ENCODE measurements at regions not wholly inside any gene's neighbourhood (a gene's known extent, or its start where the extent isn't known, plus 50 kb on each side); places are given as distances from the start of the nearest gene placed in this dataset.
"Not testable (repeated sequence)": the region's sequence is repeated elsewhere in the genome, so short reads cannot be mapped to it uniquely, and the experiment has no call there.

DNA sequence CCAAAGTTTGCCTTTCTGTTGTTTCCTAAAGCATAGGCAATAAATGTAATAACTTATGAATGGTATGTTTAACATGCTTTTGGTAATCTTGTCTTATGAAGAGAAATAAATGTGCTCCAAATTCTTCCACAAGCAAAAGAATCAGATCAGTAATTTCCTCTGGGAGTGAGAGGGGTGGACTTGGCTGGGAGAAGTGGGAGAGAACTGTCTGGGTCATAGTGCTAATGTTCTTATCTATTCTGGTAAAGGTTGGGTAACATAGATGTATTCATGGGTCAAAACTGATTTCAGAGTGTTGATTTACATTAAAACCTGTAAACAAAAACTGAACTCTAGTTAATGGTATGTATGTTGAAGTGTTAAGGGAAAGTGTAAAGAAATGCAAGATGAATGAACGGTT, 211.7 kb upstream of the IRS2 start:
- no peaks in the 10 kb centered on the region for H3K36me3 Mint-ChIP-seq
- DNase-seq, result no peak
- Histone ChIP-seq H3K27me3 (replicated peaks in 1 of 2; ENCODE audit: control insufficient read depth in 2 of 2, extremely low read depth in 1 of 2, insufficient read depth in 2 of 2, low read length in 1 of 2) (peaks cover 0 to 4% of the 10 kb centered on the region in 2 experiments), H3K36me3 (ENCODE audit: control insufficient read depth in 2 of 2, extremely low read depth in 1 of 2, insufficient read depth in 1 of 2, low read length in 1 of 2) (no peaks in the 10 kb centered on the region), H3K4me3 (ENCODE audit: control insufficient read depth in 1 of 2, extremely low read depth in 1 of 2, low read length in 1 of 2) (no peak overlapping the region), H3K27ac (ENCODE audit: low read length) (no peak overlapping the region), H3K9me3 (no peaks in the 10 kb centered on the region), H3K4me1 (ENCODE audit: control insufficient read depth in 1 of 2, extremely low read depth in 1 of 2, insufficient read depth in 2 of 2, low read length in 2 of 2) (no peaks in the 10 kb centered on the region)
- no peak overlapping the region for H3K4me3 Mint-ChIP-seq
- H3K4me1 Mint-ChIP-seq, result no peaks in the 10 kb centered on the region
- no peak overlapping the region for H3K27ac Mint-ChIP-seq
- CTCF ChIA-PET, result no interaction called here
- peaks cover 0 to 16% of the 10 kb centered on the region in 2 donors for H3K27me3 Mint-ChIP-seq
- WGBS (ENCODE audit: insufficient coverage), result 100% methylated on average over 1 of the region's 1 CpG
- ATAC-seq (replicated peaks in 1 of 4), result no peak
- POLR2A ChIA-PET, result no interaction called here
- H3K9me3 Mint-ChIP-seq, result peaks cover 0 to under 1% (median 0%) of the 10 kb centered on the region in 3 donors

DNA sequence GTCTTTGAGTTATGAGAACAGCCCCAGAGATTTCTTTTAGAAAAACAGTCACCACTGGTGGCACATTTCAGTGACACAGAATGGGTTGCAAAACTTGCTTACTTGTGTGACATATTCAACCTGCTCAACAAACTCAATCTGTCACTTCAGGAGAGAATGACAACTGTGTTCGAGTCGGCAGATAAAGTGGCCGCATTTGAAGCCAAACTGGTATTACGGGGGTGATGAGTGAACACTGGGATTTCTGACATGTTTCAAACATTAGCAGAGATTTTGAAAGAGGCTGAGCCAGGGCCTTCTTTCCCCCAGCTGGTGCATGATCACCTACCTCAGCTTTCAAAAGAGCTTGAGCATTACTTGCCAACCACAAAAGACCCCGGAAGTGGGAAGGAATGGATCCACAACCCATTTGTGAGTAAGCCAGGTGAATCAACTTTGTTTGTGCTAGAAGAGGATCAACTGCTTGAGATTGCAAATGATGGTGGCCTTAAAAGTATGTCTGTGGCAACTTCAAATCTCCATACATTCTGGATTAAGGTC, 210.7 kb upstream of the IRS2 start:
- H3K36me3 Mint-ChIP-seq; H3K9me3 Mint-ChIP-seq; H3K27ac ChIP-seq (ENCODE audit: low read length); H3K4me1 Mint-ChIP-seq; CTCF ChIA-PET; H3K27ac Mint-ChIP-seq; H3K4me3 Mint-ChIP-seq; POLR2A ChIA-PET; H3K4me1 ChIP-seq (ENCODE audit: control insufficient read depth in 1 of 2, extremely low read depth in 1 of 2, insufficient read depth in 2 of 2, low read length in 2 of 2); H3K9me3 ChIP-seq; H3K4me3 ChIP-seq (ENCODE audit: control insufficient read depth in 1 of 2, extremely low read depth in 1 of 2, low read length in 1 of 2); H3K27me3 ChIP-seq (replicated peaks in 1 of 2; ENCODE audit: control insufficient read depth in 2 of 2, extremely low read depth in 1 of 2, insufficient read depth in 2 of 2, low read length in 1 of 2); ATAC-seq (replicated peaks in 1 of 4); DNase-seq; H3K36me3 ChIP-seq (ENCODE audit: control insufficient read depth in 2 of 2, extremely low read depth in 1 of 2, insufficient read depth in 1 of 2, low read length in 1 of 2): not testable (repeated sequence)
- WGBS (ENCODE audit: insufficient coverage), result 100% methylated on average over 1 of the region's 5 CpGs
- H3K27me3 Mint-ChIP-seq, result peaks cover 0 to 12% of the 10 kb centered on the region in 2 donors

DNA sequence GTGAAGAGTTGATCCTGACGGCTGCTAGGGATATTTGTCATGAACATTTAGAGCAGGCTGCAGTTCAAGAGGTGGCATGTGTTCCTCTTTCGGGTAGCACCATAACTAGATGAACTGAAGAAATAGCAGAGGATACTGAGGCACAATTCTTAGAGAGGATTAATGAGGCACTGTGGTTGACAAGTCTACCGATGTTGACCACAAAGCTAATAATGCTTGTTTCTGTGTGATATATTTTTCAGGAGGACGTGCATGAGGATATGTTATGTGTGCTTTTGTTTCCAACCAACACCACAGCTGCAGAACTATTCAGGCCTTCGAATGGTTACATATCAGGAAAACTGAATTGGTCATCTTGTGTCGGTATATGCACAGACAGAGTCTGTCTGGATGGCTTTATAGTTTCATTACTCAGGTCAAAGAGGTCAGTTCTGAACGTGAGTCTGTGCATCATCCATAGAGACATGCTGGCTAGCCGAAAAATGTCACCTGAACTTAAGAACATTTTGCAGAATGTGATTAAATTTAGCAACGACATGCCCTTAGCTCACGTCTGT, 210.1 kb upstream of the IRS2 start:
- Mint-ChIP-seq H3K36me3 (no peaks in the 10 kb centered on the region), H3K9me3 (peaks cover 0 to 4% (median 0%) of the 10 kb centered on the region in 3 donors), H3K4me3 (no peak overlapping the region), H3K4me1 (no peaks in the 10 kb centered on the region), H3K27ac (no peak overlapping the region), H3K27me3 (peaks cover 0 to 6% of the 10 kb centered on the region in 2 donors)
- 69% methylated on average over 8 of the region's 10 CpGs for WGBS (ENCODE audit: insufficient coverage)
- no peaks in the 10 kb centered on the region for H3K9me3 ChIP-seq
- no peak for ATAC-seq (replicated peaks in 1 of 4)
- no peak overlapping the region for H3K4me3 ChIP-seq (ENCODE audit: control insufficient read depth in 1 of 2, extremely low read depth in 1 of 2, low read length in 1 of 2)
- no peak overlapping the region for H3K27ac ChIP-seq (ENCODE audit: low read length)
- peaks cover 0 to 4% of the 10 kb centered on the region in 2 experiments for H3K27me3 ChIP-seq (replicated peaks in 1 of 2; ENCODE audit: control insufficient read depth in 2 of 2, extremely low read depth in 1 of 2, insufficient read depth in 2 of 2, low read length in 1 of 2)
- H3K36me3 ChIP-seq (ENCODE audit: control insufficient read depth in 2 of 2, extremely low read depth in 1 of 2, insufficient read depth in 1 of 2, low read length in 1 of 2), result no peaks in the 10 kb centered on the region
- no peaks in the 10 kb centered on the region for H3K4me1 ChIP-seq (ENCODE audit: control insufficient read depth in 1 of 2, extremely low read depth in 1 of 2, insufficient read depth in 2 of 2, low read length in 2 of 2)
- no peak for DNase-seq
- ChIA-PET CTCF (no interaction called here), POLR2A (no interaction called here)

DNA sequence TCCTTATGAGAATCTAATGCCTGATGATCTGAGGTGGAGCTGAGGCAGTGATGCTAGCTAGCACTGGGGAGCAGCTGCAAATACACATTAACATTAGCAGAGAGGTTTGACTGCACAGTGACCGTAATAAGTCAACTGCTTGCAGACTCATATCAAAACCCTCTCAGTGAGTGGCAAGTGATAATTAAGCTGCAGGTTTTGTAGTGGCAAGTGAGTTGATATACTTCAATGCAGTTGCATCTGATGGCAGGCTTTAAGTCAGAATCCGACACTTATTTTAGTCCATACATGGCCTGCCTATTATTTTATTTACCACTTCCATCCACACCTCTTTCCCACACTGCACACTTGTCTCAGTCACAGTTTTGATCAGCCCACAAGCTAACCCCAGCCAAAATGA, 209.2 kb upstream of the IRS2 start:
- CTCF ChIA-PET, result no interaction called here

DNA sequence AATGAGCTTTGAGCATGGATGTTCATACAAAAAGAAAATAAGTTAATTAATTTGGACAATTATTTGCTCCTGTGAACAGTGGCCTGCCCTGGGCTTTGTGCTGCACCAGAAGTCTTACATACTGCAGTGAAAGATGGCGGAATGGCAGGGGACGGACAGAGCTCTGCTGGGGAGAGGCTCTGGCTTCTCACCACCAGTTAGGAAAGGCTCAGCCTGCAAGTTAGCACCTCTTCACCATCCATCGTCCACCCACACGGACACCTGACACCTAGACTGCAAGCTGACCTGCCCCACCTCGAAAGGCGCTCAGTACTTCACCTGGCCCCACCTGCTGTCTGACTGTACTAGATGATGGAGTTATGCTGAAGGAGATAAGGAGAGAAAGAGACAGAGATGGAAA, 203.9 kb upstream of the IRS2 start:
- H3K4me1 ChIP-seq (ENCODE audit: control insufficient read depth in 1 of 2, extremely low read depth in 1 of 2, insufficient read depth in 2 of 2, low read length in 2 of 2), result no peaks in the 10 kb centered on the region
- peaks cover 0 to 3% of the 10 kb centered on the region in 2 experiments for H3K27me3 ChIP-seq (replicated peaks in 1 of 2; ENCODE audit: control insufficient read depth in 2 of 2, extremely low read depth in 1 of 2, insufficient read depth in 2 of 2, low read length in 1 of 2)
- H3K36me3 ChIP-seq (ENCODE audit: control insufficient read depth in 2 of 2, extremely low read depth in 1 of 2, insufficient read depth in 1 of 2, low read length in 1 of 2), result no peaks in the 10 kb centered on the region
- ATAC-seq (replicated peaks in 1 of 4), result no peak
- H3K4me3 ChIP-seq (ENCODE audit: control insufficient read depth in 1 of 2, extremely low read depth in 1 of 2, low read length in 1 of 2), result no peak overlapping the region
- no peak for DNase-seq
- H3K9me3 Mint-ChIP-seq, result peaks cover 0 to 4% (median 0%) of the 10 kb centered on the region in 3 donors
- CTCF ChIA-PET, result interaction anchor here in 1 of 2 donors (0.6 kb wide), 1 partner anchor 1889 kb away, joined by 5 read pairs; no protein-coding TSS in a partner anchor
- H3K9me3 ChIP-seq, result no peaks in the 10 kb centered on the region
- H3K36me3 Mint-ChIP-seq, result no peaks in the 10 kb centered on the region
- no peak overlapping the region for H3K4me3 Mint-ChIP-seq
- H3K27me3 Mint-ChIP-seq, result peaks cover 0 to 8% of the 10 kb centered on the region in 2 donors
- POLR2A ChIA-PET, result no interaction called here
- no peak overlapping the region for H3K27ac ChIP-seq (ENCODE audit: low read length)
- H3K27ac Mint-ChIP-seq, result no peak overlapping the region
- WGBS (ENCODE audit: insufficient coverage), result 83% methylated on average over 4 of the region's 6 CpGs
- no peaks in the 10 kb centered on the region for H3K4me1 Mint-ChIP-seq

More for the DNA sequence above, 209.2 kb upstream of the IRS2 start:
- POLR2A ChIA-PET, result no interaction called here
- Histone ChIP-seq H3K4me3 (ENCODE audit: control insufficient read depth in 1 of 2, extremely low read depth in 1 of 2, low read length in 1 of 2) (no peak overlapping the region), H3K27me3 (replicated peaks in 1 of 2; ENCODE audit: control insufficient read depth in 2 of 2, extremely low read depth in 1 of 2, insufficient read depth in 2 of 2, low read length in 1 of 2) (peaks cover 0 to 4% of the 10 kb centered on the region in 2 experiments), H3K4me1 (ENCODE audit: control insufficient read depth in 1 of 2, extremely low read depth in 1 of 2, insufficient read depth in 2 of 2, low read length in 2 of 2) (no peaks in the 10 kb centered on the region), H3K36me3 (ENCODE audit: control insufficient read depth in 2 of 2, extremely low read depth in 1 of 2, insufficient read depth in 1 of 2, low read length in 1 of 2) (no peaks in the 10 kb centered on the region), H3K9me3 (no peaks in the 10 kb centered on the region), H3K27ac (ENCODE audit: low read length) (no peak overlapping the region)
- no peaks in the 10 kb centered on the region for H3K36me3 Mint-ChIP-seq
- ATAC-seq (replicated peaks in 1 of 4), result no peak
- H3K27me3 Mint-ChIP-seq, result peaks cover 0 to 4% of the 10 kb centered on the region in 2 donors
- no peak overlapping the region for H3K4me3 Mint-ChIP-seq
- no peak for DNase-seq
- peaks cover 0 to 4% (median 0%) of the 10 kb centered on the region in 3 donors for H3K9me3 Mint-ChIP-seq
- H3K27ac Mint-ChIP-seq, result no peak overlapping the region
- no peaks in the 10 kb centered on the region for H3K4me1 Mint-ChIP-seq
- no CpG with 5 or more reads among the region's 2 CpGs for WGBS (ENCODE audit: insufficient coverage)

DNA sequence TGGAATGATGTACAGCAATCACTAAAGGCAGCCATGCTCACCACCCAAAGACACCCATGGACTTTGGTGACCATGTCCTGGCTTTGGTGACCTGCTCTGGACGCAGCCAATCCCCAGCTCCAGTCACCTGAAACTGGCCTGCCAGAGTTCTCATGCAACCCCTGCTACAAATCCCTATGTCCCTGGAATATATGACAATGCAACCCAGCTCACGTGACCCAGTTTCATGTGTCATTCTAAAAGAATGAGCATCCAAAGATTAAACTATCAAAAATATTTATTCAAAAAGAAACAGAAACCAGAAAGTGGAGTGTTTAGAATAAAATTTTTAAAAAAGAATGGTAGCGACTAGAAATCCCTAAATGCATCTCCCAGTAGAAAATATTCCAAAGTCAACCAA, 203.3 kb upstream of the IRS2 start:
- Mint-ChIP-seq H3K4me1 (no peaks in the 10 kb centered on the region), H3K27ac (no peak overlapping the region), H3K27me3 (peaks cover 0 to 8% of the 10 kb centered on the region in 2 donors), H3K9me3 (peaks cover 0 to 4% (median 0%) of the 10 kb centered on the region in 3 donors), H3K4me3 (no peak overlapping the region), H3K36me3 (no peaks in the 10 kb centered on the region)
- WGBS (ENCODE audit: insufficient coverage), result 75% methylated on average over 1 of the region's 3 CpGs
- Histone ChIP-seq H3K36me3 (ENCODE audit: control insufficient read depth in 2 of 2, extremely low read depth in 1 of 2, insufficient read depth in 1 of 2, low read length in 1 of 2) (no peaks in the 10 kb centered on the region), H3K9me3 (no peaks in the 10 kb centered on the region), H3K27me3 (replicated peaks in 1 of 2; ENCODE audit: control insufficient read depth in 2 of 2, extremely low read depth in 1 of 2, insufficient read depth in 2 of 2, low read length in 1 of 2) (peaks cover 0 to 3% of the 10 kb centered on the region in 2 experiments), H3K4me3 (ENCODE audit: control insufficient read depth in 1 of 2, extremely low read depth in 1 of 2, low read length in 1 of 2) (no peak overlapping the region), H3K4me1 (ENCODE audit: control insufficient read depth in 1 of 2, extremely low read depth in 1 of 2, insufficient read depth in 2 of 2, low read length in 2 of 2) (no peaks in the 10 kb centered on the region), H3K27ac (ENCODE audit: low read length) (no peak overlapping the region)
- POLR2A ChIA-PET, result no interaction called here
- ATAC-seq (replicated peaks in 1 of 4) (no peak), DNase-seq (no peak)
- CTCF ChIA-PET, result no interaction called here

Data from T-cell (primary cell).